WTC11 (cell line): ENCODE measurements at regions not wholly inside any gene's neighbourhood (a gene's known extent, or its start where the extent isn't known, plus 50 kb on each side); places are given as distances from the start of the nearest gene placed in this dataset.

ENCODE experiments used
- ATAC-seq: fragments of 200-7000 bp; cut with Tn5 transposase; 2 replicates; pipeline ENCODE4 v1.10.0; 2021; ENCODE audit warnings: mild to moderate bottlenecking, moderate library complexity
- CTCF ChIA-PET: fragments of 300-600 bp; sonication (Branson Sonifier 250); formaldehyde crosslinking; loops from one replicate; lab custom pipeline; 2021; ENCODE audit warnings: antibody characterized with exemption; lab: Charles Lee
- POLR2A ChIA-PET: fragments of 350-600 bp; sonication (Branson Sonifier 250); formaldehyde crosslinking; loops from one replicate; lab custom pipeline; 2021; ENCODE audit warnings: antibody characterized with exemption; lab: Charles Lee
- DNase-seq: peaks from one replicate; pipeline ENCODE4 v3.0.0; 2021; ENCODE audit warnings: low spot score
- H3K27ac Mint-ChIP-seq: 2 replicates; pipeline ENCODE4 v1.8.0; 2021; ENCODE audit warnings: mixed read lengths
- H3K27me3 Mint-ChIP-seq: 2 replicates; pipeline ENCODE4 v1.8.0; 2021; ENCODE audit warnings: low read depth, mild to moderate bottlenecking, moderate library complexity, mixed read lengths
- H3K36me3 Mint-ChIP-seq: 2 replicates; pipeline ENCODE4 v1.8.0; 2021; ENCODE audit warnings: mixed read lengths
- H3K4me1 Mint-ChIP-seq: 2 replicates; pipeline ENCODE4 v1.8.0; 2022; ENCODE audit warnings: mixed read lengths
- H3K4me3 Mint-ChIP-seq: 2 replicates; pipeline ENCODE4 v1.8.0; 2021; ENCODE audit warnings: mild to moderate bottlenecking, moderate library complexity, mixed read lengths
- H3K9me3 Mint-ChIP-seq: 2 replicates; pipeline ENCODE4 v1.8.0; 2021; ENCODE audit warnings: mixed read lengths
- ATF3 ChIP-seq: sonication (generic); formaldehyde crosslinking; conservative IDR thresholded peaks from 2 replicates; pipeline ENCODE4 v1.8.1; 2022; ENCODE audit warnings: mild to moderate bottlenecking, missing genetic modification reagents
- CBFB ChIP-seq: sonication (generic); formaldehyde crosslinking; IDR thresholded peaks from 2 replicates; pipeline ENCODE4 v1.8.1; 2022; ENCODE audit warnings: mild to moderate bottlenecking, low read depth, missing genetic modification reagents
- E2F4 ChIP-seq: sonication (generic); formaldehyde crosslinking; IDR thresholded peaks from 2 replicates; pipeline ENCODE4 v1.8.1; 2022; ENCODE audit warnings: low read depth, mild to moderate bottlenecking, moderate library complexity, missing genetic modification reagents, borderline replicate concordance
- ELF4 ChIP-seq: sonication (generic); formaldehyde crosslinking; IDR thresholded peaks from 2 replicates; pipeline ENCODE4 v1.8.1; 2022; ENCODE audit warnings: low read depth, mild to moderate bottlenecking, moderate library complexity, missing genetic modification reagents
- GRHL2 ChIP-seq: fragments of 250-450 bp; sonication (Bioruptor Pico); IDR thresholded peaks from 2 replicates; pipeline ENCODE4 v1.8.0; 2022; ENCODE audit warnings: mild to moderate bottlenecking, moderate library complexity; ENCODE audit not compliant: insufficient replicate concordance, severe bottlenecking
- IRF1 ChIP-seq: sonication (generic); formaldehyde crosslinking; IDR thresholded peaks from 2 replicates; pipeline ENCODE4 v1.8.0; 2023; ENCODE audit warnings: missing genetic modification reagents
- JAZF1 ChIP-seq: fragments of 250-450 bp; sonication (Bioruptor Pico); IDR thresholded peaks from 2 replicates; pipeline ENCODE4 v1.9.0; 2021; ENCODE audit warnings: moderate library complexity, mild to moderate bottlenecking, inconsistent platforms
- NFYB ChIP-seq: sonication (generic); formaldehyde crosslinking; conservative IDR thresholded peaks from 2 replicates; pipeline ENCODE4 v1.8.0; 2022; ENCODE audit warnings: low read depth, missing genetic modification reagents
- PRRX2 ChIP-seq: fragments of 250-450 bp; sonication (Bioruptor Pico); IDR thresholded peaks from 2 replicates; pipeline ENCODE4 v1.8.0; 2021; ENCODE audit warnings: mild to moderate bottlenecking
- RELA ChIP-seq: sonication (generic); formaldehyde crosslinking; IDR thresholded peaks from 2 replicates; pipeline ENCODE4 v1.8.1; 2022; ENCODE audit warnings: missing genetic modification reagents, mild to moderate bottlenecking, borderline replicate concordance
- SOX15 ChIP-seq: fragments of 250-450 bp; sonication (Bioruptor Pico); IDR thresholded peaks from 2 replicates; pipeline ENCODE4 v1.9.0; 2021; ENCODE audit warnings: mild to moderate bottlenecking
- SP1 ChIP-seq: sonication (generic); formaldehyde crosslinking; conservative IDR thresholded peaks from 2 replicates; pipeline ENCODE4 v1.8.1; 2022; ENCODE audit warnings: missing genetic modification reagents
- ZMAT4 ChIP-seq: fragments of 250-450 bp; sonication (Bioruptor Pico); IDR thresholded peaks from 2 replicates; pipeline ENCODE4 v1.9.0; 2021; ENCODE audit warnings: mild to moderate bottlenecking
- ZNF232 ChIP-seq: sonication (generic); formaldehyde crosslinking; IDR thresholded peaks from 2 replicates; pipeline ENCODE4 v1.8.0; 2022; ENCODE audit warnings: mild to moderate bottlenecking, missing genetic modification reagents
- ZNF281 ChIP-seq: sonication (generic); formaldehyde crosslinking; IDR thresholded peaks from 2 replicates; pipeline ENCODE4 v1.8.0; 2023; ENCODE audit warnings: mild to moderate bottlenecking, missing genetic modification reagents
- ZNF396 ChIP-seq: fragments of 250-450 bp; sonication (Bioruptor Pico); IDR thresholded peaks from 2 replicates; pipeline ENCODE4 v1.8.0; 2021; ENCODE audit warnings: mild to moderate bottlenecking, moderate library complexity, borderline replicate concordance
- ZNF532 ChIP-seq: fragments of 250-450 bp; sonication (Bioruptor Pico); IDR thresholded peaks from 2 replicates; pipeline ENCODE4 v1.9.0; 2021; ENCODE audit warnings: mild to moderate bottlenecking, borderline replicate concordance
- ZSCAN18 ChIP-seq: fragments of 250-450 bp; sonication (Bioruptor Pico); IDR thresholded peaks from 2 replicates; pipeline ENCODE4 v2.1.2; 2022; ENCODE audit warnings: mild to moderate bottlenecking, moderate library complexity

GRCh38 chr14:30357791-30358190 is 201.2 kb upstream of the G2E3 start:
- TF ChIP-seq ZNF232: no peak
- TF ChIP-seq CBFB (CRISPR knock-in tag): no peak
- no peak for TF ChIP-seq ZNF532 (CRISPR knock-in tag)
- TF ChIP-seq ATF3 (CRISPR knock-in tag): no peak
- no peak for TF ChIP-seq ZMAT4 (CRISPR knock-in tag)
- TF ChIP-seq E2F4: no peak
- no peak for TF ChIP-seq IRF1 (CRISPR knock-in tag)
- no peak for TF ChIP-seq ELF4
- no peak for TF ChIP-seq ZSCAN18 (CRISPR knock-in tag)
- TF ChIP-seq SOX15 (CRISPR knock-in tag): no peak
- TF ChIP-seq ZNF396 (CRISPR knock-in tag): no peak
- no peak for TF ChIP-seq SP1 (CRISPR knock-in tag)
- no peak for TF ChIP-seq ZNF281
- TF ChIP-seq PRRX2 (CRISPR knock-in tag): no peak
- no peak for TF ChIP-seq JAZF1 (CRISPR knock-in tag)
- no peak for TF ChIP-seq NFYB (CRISPR knock-in tag)
- TF ChIP-seq RELA (CRISPR knock-in tag): no peak
- TF ChIP-seq GRHL2 (CRISPR knock-in tag): no peak
- TF ChIP-seq, all 79 proteins: peak for 0
- Mint-ChIP-seq H3K36me3 (peaks cover 13% of the 10 kb centered on the region), H3K27ac (no peak overlapping the region), H3K4me1 (peaks cover 11% of the 10 kb centered on the region), H3K9me3 (peaks cover 14% of the 10 kb centered on the region), H3K27me3 (no peaks in the 10 kb centered on the region; the same call in 1 of the 2 replicates), H3K4me3 (no peak overlapping the region)
- ChIA-PET POLR2A (no interaction called here), CTCF (interaction anchor here (2.5 kb wide), 1 partner anchor 87 kb away, joined by 8 read pairs; no protein-coding TSS in a partner anchor)
- no peak for ATAC-seq
- DNase-seq: no peak
